Esophagus muscularis mucosa (tissue), 4 donors: ENCODE measurements at regions not wholly inside any gene's neighbourhood (a gene's known extent, or its start where the extent isn't known, plus 50 kb on each side); places are given as distances from the start of the nearest gene placed in this dataset.

Experiments
- DNase-seq: peaks from one replicate; pipeline ENCODE4 v3.0.0-alpha.2; 2017; ENCODE audit errors: extremely low spot score
- H3K27ac ChIP-seq, 4 donors: fragments of 200-600 bp; sonication (generic); replicated peaks in 1 of 4; 1 replicate in 3 of 4; 2 replicates in 1 of 4; pipeline ENCODE4 v1.5.1; 2016 to 2019; ENCODE audit warnings: mild to moderate bottlenecking in 1 of 4
- H3K27me3 ChIP-seq, 4 donors: fragments of 200-600 bp; sonication (generic); one replicate each; pipeline versions ENCODE4 v1.5.1 to v1.6.0; 2016 to 2019
- H3K36me3 ChIP-seq, 4 donors: fragments of 200-600 bp; sonication (generic); one replicate each; pipeline ENCODE4 v1.5.1; 2016 to 2019
- H3K4me1 ChIP-seq, 4 donors: fragments of 200-600 bp; sonication (generic); one replicate each; pipeline ENCODE4 v1.5.1; 2016 to 2019
- H3K4me3 ChIP-seq, 4 donors: fragments of 200-600 bp; sonication (generic); 1 replicate in 2 of 4; 2 replicates in 2 of 4; pipeline ENCODE4 v1.5.1; 2016 to 2019; ENCODE audit warnings: mild to moderate bottlenecking in 4 of 4, moderate library complexity in 1 of 4
- H3K9me3 ChIP-seq, 4 donors: fragments of 200-600 bp; sonication (generic); 1 replicate in 3 of 4; 2 replicates in 1 of 4; pipeline ENCODE4 v1.5.1; 2016 to 2019
- EP300 ChIP-seq: sonication (generic); formaldehyde crosslinking; IDR thresholded peaks from one replicate; pipeline ENCODE4 v1.6.1; 2017; ENCODE audit warnings: antibody characterized with exemption
- POLR2A ChIP-seq: fragments of 450-650 bp; IDR thresholded peaks from one replicate; pipeline ENCODE4 v1.6.1; 2017; ENCODE audit warnings: antibody characterized with exemption, moderate library complexity, mild to moderate bottlenecking, low read depth
- POLR2AphosphoS5 ChIP-seq, 2 donors: sonication (generic); formaldehyde crosslinking; IDR thresholded peaks; one replicate each; pipeline ENCODE4 v1.6.1; 2017; ENCODE audit warnings: antibody characterized with exemption in 2 of 2
- WGBS: methylation state at CpG from one replicate; pipeline ENCODE4 v1.1.5; 2018; 5-methylcytosine and 5-hydroxymethylcytosine counted together
- intact Hi-C: fragments of 100-400 bp; cut with DNase I; formaldehyde crosslinking; loops from one replicate; pipeline ENCODE4 v1.15.1; 2023
- TF ChIP-seq, protein P1 (sequence below), 3 experiments: fragments of 200-600 bp in 2 of 3; fragments of 450-650 bp in 1 of 3; sonication (generic) in 2 of 3; IDR thresholded peaks; one replicate each; pipeline ENCODE4 v1.5.1; 2017 to 2019; ENCODE audit warnings: antibody characterized with exemption in 3 of 3, mild to moderate bottlenecking in 2 of 3, moderate library complexity in 1 of 3

DNA sequence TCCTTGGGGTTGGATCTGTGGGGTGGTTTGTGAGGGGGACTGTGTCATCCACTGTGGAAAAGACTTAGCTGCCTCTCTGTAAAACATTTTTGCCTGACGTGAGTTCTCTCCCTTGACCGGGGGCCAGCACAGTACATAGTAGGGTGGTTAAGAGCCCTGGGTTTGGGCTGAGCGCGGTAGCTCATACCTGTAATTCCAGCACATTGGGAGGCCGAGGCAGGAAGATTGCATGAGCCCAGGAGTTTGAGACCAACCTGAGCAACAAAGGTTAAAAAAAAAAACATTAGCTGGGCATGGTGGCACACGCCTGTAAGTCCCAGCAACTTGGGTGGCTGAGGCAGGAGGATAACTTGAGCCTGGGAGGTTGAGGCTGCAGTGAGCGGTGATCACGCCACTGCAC lies 74.7 kb upstream of the WNT7B start:
- WGBS: 71% methylated on average over 8 of the region's 8 CpGs
- no peak for TF ChIP-seq EP300
- TF ChIP-seq, protein P1, sequence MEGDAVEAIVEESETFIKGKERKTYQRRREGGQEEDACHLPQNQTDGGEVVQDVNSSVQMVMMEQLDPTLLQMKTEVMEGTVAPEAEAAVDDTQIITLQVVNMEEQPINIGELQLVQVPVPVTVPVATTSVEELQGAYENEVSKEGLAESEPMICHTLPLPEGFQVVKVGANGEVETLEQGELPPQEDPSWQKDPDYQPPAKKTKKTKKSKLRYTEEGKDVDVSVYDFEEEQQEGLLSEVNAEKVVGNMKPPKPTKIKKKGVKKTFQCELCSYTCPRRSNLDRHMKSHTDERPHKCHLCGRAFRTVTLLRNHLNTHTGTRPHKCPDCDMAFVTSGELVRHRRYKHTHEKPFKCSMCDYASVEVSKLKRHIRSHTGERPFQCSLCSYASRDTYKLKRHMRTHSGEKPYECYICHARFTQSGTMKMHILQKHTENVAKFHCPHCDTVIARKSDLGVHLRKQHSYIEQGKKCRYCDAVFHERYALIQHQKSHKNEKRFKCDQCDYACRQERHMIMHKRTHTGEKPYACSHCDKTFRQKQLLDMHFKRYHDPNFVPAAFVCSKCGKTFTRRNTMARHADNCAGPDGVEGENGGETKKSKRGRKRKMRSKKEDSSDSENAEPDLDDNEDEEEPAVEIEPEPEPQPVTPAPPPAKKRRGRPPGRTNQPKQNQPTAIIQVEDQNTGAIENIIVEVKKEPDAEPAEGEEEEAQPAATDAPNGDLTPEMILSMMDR (IDR thresholded peaks at IDR 0.05): no peak
- no peak for TF ChIP-seq POLR2A
- no peak for TF ChIP-seq POLR2AphosphoS5 (IDR thresholded peaks at IDR 0.05)
- Histone ChIP-seq H3K4me3 (no peak overlapping the region), H3K36me3 (peaks cover 0 to 8% (median 3%) of the 10 kb centered on the region in 4 donors), H3K9me3 (no peaks in the 10 kb centered on the region), H3K27me3 (no peaks in the 10 kb centered on the region), H3K4me1 (peaks cover 70 to 93% (median 90%) of the 10 kb centered on the region in 4 donors), H3K27ac (peak overlapping the region; percentile 99 to 100 (median 100))
- DNase-seq: no peak
- intact Hi-C loops: no loop called here

DNA sequence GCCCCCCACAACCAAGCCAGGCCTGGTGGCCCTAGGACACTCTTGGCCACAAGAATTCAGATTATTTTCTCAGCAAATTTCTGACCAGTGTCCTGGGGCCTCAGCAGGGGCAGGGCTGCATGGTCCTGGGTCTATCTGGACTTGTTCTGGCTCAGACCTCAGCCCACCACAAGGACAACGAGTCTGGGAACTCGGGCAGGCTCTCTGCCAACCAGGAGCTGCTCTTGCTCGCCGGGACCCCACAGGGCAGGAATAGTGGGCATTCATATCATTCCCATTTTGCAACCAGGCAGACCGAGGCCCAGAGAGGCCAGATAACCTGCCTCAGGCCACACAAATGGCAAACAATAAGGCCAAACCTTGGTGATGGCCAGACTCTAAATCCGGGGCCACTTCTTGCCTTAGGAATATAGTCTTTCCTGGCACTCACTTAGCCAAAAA lies 75.4 kb upstream of the WNT7B start:
- intact Hi-C loops: no loop called here
- Histone ChIP-seq H3K27ac (peak overlapping the region; percentile 99 to 100 (median 100)), H3K9me3 (no peaks in the 10 kb centered on the region), H3K27me3 (no peaks in the 10 kb centered on the region), H3K4me3 (peak overlapping the region; percentile 84 to 94 (median 88)), H3K4me1 (peaks cover 70 to 93% (median 90%) of the 10 kb centered on the region in 4 donors), H3K36me3 (peaks cover 0 to 8% (median 3%) of the 10 kb centered on the region in 4 donors)
- TF ChIP-seq EP300 (no peak), POLR2A (no peak), POLR2AphosphoS5 (IDR thresholded peaks at IDR 0.05) (no peak)
- TF ChIP-seq, protein P1 (IDR thresholded peaks at IDR 0.05): no peak
- 22% methylated on average over 1 of the region's 6 CpGs for WGBS
- no peak for DNase-seq

DNA sequence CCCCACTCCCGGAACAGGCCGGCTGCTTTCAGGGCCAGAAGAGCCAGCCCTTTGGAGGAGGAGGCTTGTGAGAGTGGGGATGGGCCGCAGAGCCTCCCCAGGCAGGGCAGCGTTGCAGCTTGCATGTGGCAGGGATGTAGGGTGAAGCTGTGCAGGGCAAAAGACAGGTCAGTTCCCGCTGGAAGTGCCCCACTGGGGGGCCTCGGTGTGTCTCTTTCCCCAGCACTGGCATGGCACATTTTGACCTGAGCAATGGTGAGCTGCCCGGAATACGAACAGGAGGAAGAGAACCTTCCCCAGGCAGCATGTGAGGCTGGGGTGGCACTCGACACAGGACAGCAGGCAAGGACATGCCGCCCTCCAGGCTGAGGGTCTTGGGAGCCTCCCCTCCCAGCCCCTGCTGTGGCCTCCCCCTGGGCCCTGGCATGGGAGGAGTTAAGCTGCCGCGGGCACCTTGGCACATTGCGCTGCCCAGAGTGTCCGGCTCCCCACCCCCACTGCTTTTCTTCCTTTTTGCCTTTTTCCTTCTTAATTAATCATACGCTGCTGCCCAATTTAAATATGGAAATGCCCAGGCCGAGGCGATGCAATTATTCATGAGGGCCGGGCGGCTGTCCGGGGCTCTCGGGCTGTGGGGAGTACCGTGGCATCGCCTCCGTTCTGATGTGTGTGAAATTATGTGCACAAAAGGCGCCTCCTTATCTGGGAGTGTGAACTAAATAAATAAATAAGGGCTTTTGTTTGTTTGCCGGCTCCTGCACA lies 76.0 kb upstream of the WNT7B start:
- DNase-seq: no peak
- H3K4me3 ChIP-seq: peak overlapping the region; percentile 84 to 94 (median 88)
- 1% methylated on average over 23 of the region's 26 CpGs for WGBS
- H3K27me3 ChIP-seq: no peaks in the 10 kb centered on the region
- intact Hi-C loops: no loop called here
- H3K27ac ChIP-seq: peak overlapping the region; percentile 99 to 100 (median 100)
- TF ChIP-seq POLR2A (no peak), EP300 (no peak), POLR2AphosphoS5 (IDR thresholded peaks at IDR 0.05) (peak; percentile 1 to 37)
- TF ChIP-seq, protein P1 (IDR thresholded peaks at IDR 0.05): no peak
- H3K4me1 ChIP-seq: peaks cover 70 to 93% (median 90%) of the 10 kb centered on the region in 4 donors
- no peaks in the 10 kb centered on the region for H3K9me3 ChIP-seq
- H3K36me3 ChIP-seq: peaks cover 0 to 8% (median 3%) of the 10 kb centered on the region in 4 donors

DNA sequence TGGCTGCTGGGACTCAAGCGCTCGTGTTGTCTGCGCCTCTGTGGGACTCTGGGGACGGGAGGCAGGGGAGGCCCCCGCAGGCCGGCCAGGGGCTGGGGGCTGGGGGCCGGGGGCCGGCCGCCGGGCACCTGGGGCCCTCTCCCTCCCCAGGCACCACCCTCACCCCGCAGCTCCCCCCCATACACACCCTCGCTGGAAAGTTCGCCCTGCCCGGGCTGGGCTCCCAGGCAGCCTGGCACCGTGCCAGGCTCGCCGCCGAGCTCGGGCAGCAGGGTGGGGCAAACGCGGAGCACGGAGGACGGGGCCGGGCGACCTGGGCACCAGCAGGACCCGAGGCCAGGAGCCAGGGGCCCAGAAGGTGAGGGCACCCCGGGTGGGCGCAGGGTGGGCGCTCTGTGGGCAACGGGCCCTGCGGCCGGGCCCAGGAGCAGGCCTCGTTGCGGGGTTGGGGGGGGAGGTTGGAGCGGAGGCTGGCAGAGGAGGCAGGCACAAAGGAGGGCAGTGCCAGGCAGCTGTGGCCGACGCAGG lies 76.7 kb upstream of the WNT7B start:
- H3K27ac ChIP-seq: peak overlapping the region; percentile 99 to 100 (median 100)

More for the DNA sequence above, 76.7 kb upstream of the WNT7B start:
- H3K9me3 ChIP-seq: no peaks in the 10 kb centered on the region
- TF ChIP-seq EP300 (no peak), POLR2AphosphoS5 (IDR thresholded peaks at IDR 0.05) (peak; percentile 12 to 79)
- peak overlapping the region; percentile 84 to 94 (median 88) for H3K4me3 ChIP-seq
- H3K36me3 ChIP-seq: peaks cover 0 to 8% (median 3%) of the 10 kb centered on the region in 4 donors
- WGBS: 0% methylated on average over 11 of the region's 37 CpGs
- H3K4me1 ChIP-seq: peaks cover 71 to 93% (median 90%) of the 10 kb centered on the region in 4 donors
- DNase-seq: no peak
- intact Hi-C loops: no loop called here
- no peaks in the 10 kb centered on the region for H3K27me3 ChIP-seq
